ENCODE measurements at regions not wholly inside any gene's neighbourhood (a gene's known extent, or its start where the extent isn't known, plus 50 kb on each side); places are given as distances from the start of the nearest gene placed in this dataset.

GRCh38 chr4:30535255-30535654 lies 184.9 kb upstream of the PCDH7 start:
- Mint-ChIP-seq H3K36me3 (ENCODE audit: insufficient read depth) (no peaks in the 10 kb centered on the region), H3K9me3 (ENCODE audit: low read depth) (no peaks in the 10 kb centered on the region), H3K27ac (no peak overlapping the region), H3K27me3 (no peaks in the 10 kb centered on the region), H3K4me3 (ENCODE audit: low read depth) (no peak overlapping the region), H3K4me1 (ENCODE audit: low read depth) (peaks cover 1% of the 10 kb centered on the region)
- TF ChIP-seq CTCF (IDR thresholded peaks at IDR 0.05; ENCODE audit: unreplicated experiment), result no peak
- no peak for DNase-seq (ENCODE audit: low spot score, unreplicated experiment)

- no peak for TF ChIP-seq CTCF (IDR thresholded peaks at IDR 0.05; ENCODE audit: unreplicated experiment)
- no peak overlapping the region for H3K4me3 Mint-ChIP-seq (ENCODE audit: low read depth)
- DNase-seq (ENCODE audit: low spot score, unreplicated experiment), result no peak
- H3K9me3 Mint-ChIP-seq (ENCODE audit: low read depth), result no peaks in the 10 kb centered on the region
- no peaks in the 10 kb centered on the region for H3K36me3 Mint-ChIP-seq (ENCODE audit: insufficient read depth)
- H3K27me3 Mint-ChIP-seq, result no peaks in the 10 kb centered on the region
- H3K27ac Mint-ChIP-seq, result no peak overlapping the region
- H3K4me1 Mint-ChIP-seq (ENCODE audit: low read depth), result peaks cover 1% of the 10 kb centered on the region
Measured at GRCh38 chr4:30536231-30536630, 183.9 kb upstream of the PCDH7 start.

- Mint-ChIP-seq H3K4me1 (ENCODE audit: low read depth) (peaks cover 1% of the 10 kb centered on the region), H3K9me3 (ENCODE audit: low read depth) (no peaks in the 10 kb centered on the region), H3K36me3 (ENCODE audit: insufficient read depth) (no peaks in the 10 kb centered on the region), H3K27me3 (no peaks in the 10 kb centered on the region), H3K27ac (no peak overlapping the region), H3K4me3 (ENCODE audit: low read depth) (no peak overlapping the region)
- no peak for DNase-seq (ENCODE audit: low spot score, unreplicated experiment)
- no peak for TF ChIP-seq CTCF (IDR thresholded peaks at IDR 0.05; ENCODE audit: unreplicated experiment)
Measured at GRCh38 chr4:30537456-30537855, 182.7 kb upstream of the PCDH7 start.

GRCh38 chr4:30538794-30539193 lies 181.4 kb upstream of the PCDH7 start:
- TF ChIP-seq CTCF (IDR thresholded peaks at IDR 0.05; ENCODE audit: unreplicated experiment), result no peak
- no peaks in the 10 kb centered on the region for H3K36me3 Mint-ChIP-seq (ENCODE audit: insufficient read depth)
- H3K4me3 Mint-ChIP-seq (ENCODE audit: low read depth), result no peak overlapping the region
- DNase-seq (ENCODE audit: low spot score, unreplicated experiment), result no peak
- H3K27ac Mint-ChIP-seq, result no peak overlapping the region
- H3K9me3 Mint-ChIP-seq (ENCODE audit: low read depth), result no peaks in the 10 kb centered on the region
- no peaks in the 10 kb centered on the region for H3K27me3 Mint-ChIP-seq
- H3K4me1 Mint-ChIP-seq (ENCODE audit: low read depth), result peaks cover 1% of the 10 kb centered on the region

DNA sequence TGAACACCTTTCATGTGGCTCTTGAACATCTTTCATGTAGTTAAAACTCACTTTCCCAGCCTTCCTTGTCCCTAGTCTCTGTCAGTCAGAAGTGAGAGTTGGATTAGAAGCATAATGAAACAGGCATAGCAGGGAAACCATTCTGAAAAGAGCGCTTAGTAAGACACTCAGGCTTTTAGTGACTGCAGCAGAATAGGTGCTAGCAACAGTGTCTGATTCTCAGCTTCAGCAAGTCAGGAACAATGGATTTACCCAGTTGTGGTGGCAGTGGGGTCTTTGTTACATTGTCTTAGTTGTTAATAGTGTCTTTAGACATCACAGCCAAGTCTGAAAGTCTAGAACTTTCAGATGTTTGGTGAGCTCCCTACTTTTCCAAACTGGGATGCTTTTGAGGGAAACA lies 177.1 kb upstream of the PCDH7 start:
- no peak for DNase-seq (ENCODE audit: low spot score, unreplicated experiment)
- Mint-ChIP-seq H3K4me1 (ENCODE audit: low read depth) (no peaks in the 10 kb centered on the region), H3K27ac (no peak overlapping the region), H3K27me3 (no peaks in the 10 kb centered on the region), H3K36me3 (ENCODE audit: insufficient read depth) (no peaks in the 10 kb centered on the region), H3K9me3 (ENCODE audit: low read depth) (no peaks in the 10 kb centered on the region), H3K4me3 (ENCODE audit: low read depth) (no peak overlapping the region)
- TF ChIP-seq CTCF (IDR thresholded peaks at IDR 0.05; ENCODE audit: unreplicated experiment), result no peak
